ENCODE measurements at regions not wholly inside any gene's neighbourhood (a gene's known extent, or its start where the extent isn't known, plus 50 kb on each side); places are given as distances from the start of the nearest gene placed in this dataset.

DNA sequence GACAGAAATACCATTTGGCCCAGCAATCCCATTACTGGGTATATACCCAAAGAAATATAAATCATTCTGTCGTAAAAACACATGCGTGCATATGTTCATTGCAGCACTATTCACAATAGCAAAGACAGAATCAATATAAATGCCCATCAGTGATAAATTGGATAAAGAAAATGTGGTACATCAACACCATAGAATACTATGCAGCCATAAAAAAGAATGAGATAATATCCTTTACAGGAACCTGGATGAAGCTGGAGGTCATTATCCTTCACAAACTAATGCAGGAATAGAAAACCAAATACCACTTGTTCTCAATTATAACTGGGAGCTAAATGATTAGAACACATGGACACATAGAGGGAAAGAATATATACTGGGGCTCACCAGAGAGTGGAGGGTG is 109.6 kb upstream of the SLC35F3 start:
- BruUV-seq (replicated peaks): no TSS peak
- no peak overlapping the region for H3K4me3 ChIP-seq (ENCODE audit: low read depth, low read length, poor library complexity, severe bottlenecking)
- intact Hi-C loops (cut with micrococcal nuclease; ENCODE audit: unreplicated experiment): no loop called here
- no peak for DNase-seq (ENCODE audit: low spot score)
- no peaks in the 10 kb centered on the region for H3K79me2 ChIP-seq (ENCODE audit: insufficient read depth, low read depth, low read length)
- no peak overlapping the region for H2AFZ ChIP-seq (ENCODE audit: low read length)
- POLR2A ChIA-PET: interaction anchor here (0.5 kb wide), 2 partner anchors 199 to 403 kb away, joined by 4 read pairs; no protein-coding TSS in a partner anchor
- H3K4me2 ChIP-seq (ENCODE audit: low read length): no peak overlapping the region
- no peaks in the 10 kb centered on the region for H3K9me3 ChIP-seq (ENCODE audit: low read length)
- H3K4me1 ChIP-seq (ENCODE audit: insufficient read depth, low read length, poor library complexity, severe bottlenecking): no peaks in the 10 kb centered on the region
- CTCF ChIA-PET (ENCODE audit: unreplicated experiment): no interaction called here
- TF ChIP-seq EZH2phosphoT487 (IDR thresholded peaks at IDR 0.05; ENCODE audit: borderline replicate concordance, low read depth, low read length): no peak
- TF ChIP-seq, protein P1, sequence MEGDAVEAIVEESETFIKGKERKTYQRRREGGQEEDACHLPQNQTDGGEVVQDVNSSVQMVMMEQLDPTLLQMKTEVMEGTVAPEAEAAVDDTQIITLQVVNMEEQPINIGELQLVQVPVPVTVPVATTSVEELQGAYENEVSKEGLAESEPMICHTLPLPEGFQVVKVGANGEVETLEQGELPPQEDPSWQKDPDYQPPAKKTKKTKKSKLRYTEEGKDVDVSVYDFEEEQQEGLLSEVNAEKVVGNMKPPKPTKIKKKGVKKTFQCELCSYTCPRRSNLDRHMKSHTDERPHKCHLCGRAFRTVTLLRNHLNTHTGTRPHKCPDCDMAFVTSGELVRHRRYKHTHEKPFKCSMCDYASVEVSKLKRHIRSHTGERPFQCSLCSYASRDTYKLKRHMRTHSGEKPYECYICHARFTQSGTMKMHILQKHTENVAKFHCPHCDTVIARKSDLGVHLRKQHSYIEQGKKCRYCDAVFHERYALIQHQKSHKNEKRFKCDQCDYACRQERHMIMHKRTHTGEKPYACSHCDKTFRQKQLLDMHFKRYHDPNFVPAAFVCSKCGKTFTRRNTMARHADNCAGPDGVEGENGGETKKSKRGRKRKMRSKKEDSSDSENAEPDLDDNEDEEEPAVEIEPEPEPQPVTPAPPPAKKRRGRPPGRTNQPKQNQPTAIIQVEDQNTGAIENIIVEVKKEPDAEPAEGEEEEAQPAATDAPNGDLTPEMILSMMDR (conservative IDR thresholded peaks at IDR 0.05; ENCODE audit: low read length): no peak
- no peak overlapping the region for H3K27ac ChIP-seq (ENCODE audit: low read depth, low read length, poor library complexity, severe bottlenecking)
- no peaks in the 10 kb centered on the region for H3K9me2 ChIP-seq (ENCODE audit: insufficient read depth, low read length)
- H4K20me1 ChIP-seq (ENCODE audit: insufficient read depth, low read length): no peaks in the 10 kb centered on the region
- no peaks in the 10 kb centered on the region for H3K36me3 ChIP-seq (ENCODE audit: insufficient read depth, low read length)

DNA sequence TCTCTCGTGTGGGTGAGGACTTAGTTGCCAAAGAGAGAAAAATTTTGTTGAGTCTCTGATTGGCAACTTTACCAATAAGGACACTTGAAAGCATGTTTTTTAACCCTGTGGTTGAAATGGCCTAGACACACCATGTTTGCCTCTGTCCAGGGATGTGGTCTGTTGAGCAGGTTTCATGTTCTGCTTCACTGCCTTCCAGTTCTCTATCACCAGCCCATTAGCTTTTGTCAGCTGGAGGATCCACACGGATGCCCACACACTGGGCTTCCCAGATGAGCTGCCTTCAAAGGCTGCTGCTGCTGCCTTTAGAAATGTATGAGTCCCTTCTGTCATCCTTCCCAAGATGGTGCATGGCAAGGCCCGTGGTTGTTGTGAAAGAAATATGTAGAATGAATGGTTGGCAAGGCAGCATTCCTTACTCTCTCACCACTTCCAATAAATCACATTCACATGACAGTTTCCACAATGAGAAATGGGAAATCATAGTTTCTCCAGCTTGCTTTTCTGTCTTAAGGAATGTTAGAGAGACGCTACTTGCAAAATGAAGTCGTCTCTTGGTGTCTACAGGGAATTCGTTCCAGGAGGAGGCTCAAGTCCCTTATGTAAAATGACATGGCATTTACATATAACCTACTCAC is 108.2 kb upstream of the SLC35F3 start:
- H3K4me3 ChIP-seq (ENCODE audit: low read depth, low read length, poor library complexity, severe bottlenecking): no peak overlapping the region
- H4K20me1 ChIP-seq (ENCODE audit: insufficient read depth, low read length): no peaks in the 10 kb centered on the region
- intact Hi-C loops (cut with micrococcal nuclease; ENCODE audit: unreplicated experiment): no loop called here
- no peak overlapping the region for H2AFZ ChIP-seq (ENCODE audit: low read length)
- no peak for DNase-seq (ENCODE audit: low spot score)
- no TSS peak for BruUV-seq (replicated peaks)
- no peaks in the 10 kb centered on the region for H3K36me3 ChIP-seq (ENCODE audit: insufficient read depth, low read length)
- H3K79me2 ChIP-seq (ENCODE audit: insufficient read depth, low read depth, low read length): no peaks in the 10 kb centered on the region
- TF ChIP-seq EZH2phosphoT487 (IDR thresholded peaks at IDR 0.05; ENCODE audit: borderline replicate concordance, low read depth, low read length): no peak
- TF ChIP-seq, protein P1 (conservative IDR thresholded peaks at IDR 0.05; ENCODE audit: low read length): no peak
- H3K9me2 ChIP-seq (ENCODE audit: insufficient read depth, low read length): no peaks in the 10 kb centered on the region
- H3K4me2 ChIP-seq (ENCODE audit: low read length): no peak overlapping the region
- no peak overlapping the region for H3K27ac ChIP-seq (ENCODE audit: low read depth, low read length, poor library complexity, severe bottlenecking)
- no peaks in the 10 kb centered on the region for H3K4me1 ChIP-seq (ENCODE audit: insufficient read depth, low read length, poor library complexity, severe bottlenecking)
- H3K9me3 ChIP-seq (ENCODE audit: low read length): no peaks in the 10 kb centered on the region
- CTCF ChIA-PET (ENCODE audit: unreplicated experiment): no interaction called here
- POLR2A ChIA-PET: no interaction called here

DNA sequence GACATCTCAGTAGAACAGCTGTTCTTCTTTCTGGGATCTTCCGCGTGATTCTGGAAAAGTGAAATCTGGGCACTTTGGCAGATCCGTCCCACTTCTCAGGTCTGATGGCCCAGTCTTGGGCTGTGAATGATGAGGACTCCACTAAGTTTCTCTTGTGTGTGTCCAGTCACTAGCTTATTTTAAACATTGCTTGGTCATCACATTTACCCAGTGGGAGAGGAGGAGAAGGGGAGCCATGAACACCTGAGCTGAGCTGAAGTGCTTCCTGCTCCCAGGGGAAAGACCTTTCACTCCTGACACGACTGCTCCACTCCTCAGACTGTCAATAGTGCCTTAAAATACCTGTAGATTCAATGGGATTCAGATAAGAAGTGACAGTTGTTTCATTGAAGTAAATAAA is 101.9 kb upstream of the SLC35F3 start:
- Histone ChIP-seq H3K9me3 (ENCODE audit: low read length) (0 out of 2 replicates have a peak, but pooled peaks cover 7% of the 10 kb centered on the region), H3K4me2 (ENCODE audit: low read length) (no peak overlapping the region), H3K9me2 (ENCODE audit: insufficient read depth, low read length) (no peaks in the 10 kb centered on the region), H3K79me2 (ENCODE audit: insufficient read depth, low read depth, low read length) (no peaks in the 10 kb centered on the region), H3K4me3 (ENCODE audit: low read depth, low read length, poor library complexity, severe bottlenecking) (no peak overlapping the region), H3K36me3 (ENCODE audit: insufficient read depth, low read length) (no peaks in the 10 kb centered on the region), H3K27ac (ENCODE audit: low read depth, low read length, poor library complexity, severe bottlenecking) (no peak overlapping the region), H4K20me1 (ENCODE audit: insufficient read depth, low read length) (no peaks in the 10 kb centered on the region), H2AFZ (ENCODE audit: low read length) (no peak overlapping the region), H3K4me1 (ENCODE audit: insufficient read depth, low read length, poor library complexity, severe bottlenecking) (no peaks in the 10 kb centered on the region)
- CTCF ChIA-PET (ENCODE audit: unreplicated experiment): no interaction called here
- POLR2A ChIA-PET: no interaction called here
- no peak for DNase-seq (ENCODE audit: low spot score)
- intact Hi-C loops (cut with micrococcal nuclease; ENCODE audit: unreplicated experiment): no loop called here
- no peak for TF ChIP-seq EZH2phosphoT487 (IDR thresholded peaks at IDR 0.05; ENCODE audit: borderline replicate concordance, low read depth, low read length)
- TF ChIP-seq, protein P1 (conservative IDR thresholded peaks at IDR 0.05; ENCODE audit: low read length): no peak
- BruUV-seq (replicated peaks): no TSS peak
